Hippocampal formation (tissue), 2 donors: ENCODE measurements at regions not wholly inside any gene's neighbourhood (a gene's known extent, or its start where the extent isn't known, plus 50 kb on each side); places are given as distances from the start of the nearest gene placed in this dataset.

Experiments used
- DNase-seq, 2 donors: peaks; one replicate each; lab custom pipeline; 2025; lab: John Stamatoyannopoulos, UW

- DNase-seq = no peak
These were observed 384.6 kb upstream of the SLC30A5 start for GRCh38 chr5:68709239-68709638.

- no peak for DNase-seq
These were observed 383.3 kb upstream of the SLC30A5 start for GRCh38 chr5:68710514-68710913.

GRCh38 chr5:68711293-68712200 lies 382.3 kb upstream of the SLC30A5 start:
- no peak for DNase-seq

GRCh38 chr5:68714810-68715209 lies 379.0 kb upstream of the SLC30A5 start:
- DNase-seq = no peak

GRCh38 chr5:68720884-68721610 lies 372.8 kb upstream of the SLC30A5 start:
- DNase-seq = no peak

GRCh38 chr5:68722357-68722756 lies 371.5 kb upstream of the SLC30A5 start:
- DNase-seq = no peak

- no peak for DNase-seq
These were observed 367.7 kb upstream of the SLC30A5 start for GRCh38 chr5:68725905-68726683.

- DNase-seq = no peak
These were observed 365.9 kb upstream of the SLC30A5 start for GRCh38 chr5:68727931-68728330.

GRCh38 chr5:68729678-68730077 lies 364.1 kb upstream of the SLC30A5 start:
- DNase-seq = no peak

- peak; percentile 44 to 94 for DNase-seq
These were observed 363.4 kb upstream of the SLC30A5 start for GRCh38 chr5:68730220-68730978.

- DNase-seq = no peak
These were observed 362.7 kb upstream of the SLC30A5 start for GRCh38 chr5:68730979-68731654.

- DNase-seq = no peak
These were observed 361.6 kb upstream of the SLC30A5 start for GRCh38 chr5:68732251-68732650.

- no peak for DNase-seq
These were observed 359.0 kb upstream of the SLC30A5 start for GRCh38 chr5:68734781-68735180.

- DNase-seq = no peak
These were observed 355.6 kb upstream of the SLC30A5 start for GRCh38 chr5:68738236-68738635.

GRCh38 chr5:68738841-68739240 lies 355.0 kb upstream of the SLC30A5 start:
- no peak for DNase-seq

- no peak for DNase-seq
These were observed 354.1 kb upstream of the SLC30A5 start for GRCh38 chr5:68739752-68740151.

GRCh38 chr5:68740226-68740910 lies 353.4 kb upstream of the SLC30A5 start:
- no peak for DNase-seq

GRCh38 chr5:68744206-68744605 lies 349.6 kb upstream of the SLC30A5 start:
- no peak for DNase-seq

- DNase-seq = peak in 1 of 2 donors; percentile 45
These were observed 348.4 kb upstream of the SLC30A5 start for GRCh38 chr5:68745448-68745847.

GRCh38 chr5:68746220-68746619 lies 347.6 kb upstream of the SLC30A5 start:
- no peak for DNase-seq
